Psoas muscle (tissue), 7 donors: ENCODE measurements at regions not wholly inside any gene's neighbourhood (a gene's known extent, or its start where the extent isn't known, plus 50 kb on each side); places are given as distances from the start of the nearest gene placed in this dataset.
A peak's percentile ranks its signal among the peaks of the same experiment; 100 is the strongest.
"Not testable (repeated sequence)": the region's sequence is repeated elsewhere in the genome, so short reads cannot be mapped to it uniquely, and the experiment has no call there.

Experiments
- ATAC-seq, 4 donors: fragments of 200-7000 bp; cut with Tn5 transposase; one replicate each; pipeline ENCODE4 v1.9.1; 2020; ENCODE audit warnings: moderate library complexity in 3 of 4, mild to moderate bottlenecking in 2 of 4
- DNase-seq, 2 donors: peaks; one replicate each; pipeline ENCODE4 v3.0.0-alpha.2; 2020
- H3K27ac ChIP-seq: fragments of 200-600 bp; one replicate; pipeline ENCODE4 v1.8.0; 2022
- H3K27me3 ChIP-seq, 3 donors: fragments of 200-600 bp in 1 of 3; one replicate each; pipeline versions ENCODE4 v1.6.1 to v1.8.0; 2013 to 2022; ENCODE audit warnings: low read length in 2 of 3, mild to moderate bottlenecking in 2 of 3, moderate library complexity in 1 of 3; ENCODE audit not compliant: insufficient read depth in 3 of 3
- H3K36me3 ChIP-seq, 2 donors: fragments of 200-600 bp in 1 of 2; one replicate each; pipeline versions ENCODE4 v1.6.1 to v1.8.0; 2013 to 2022; ENCODE audit warnings: low read depth in 1 of 2, mild to moderate bottlenecking in 1 of 2, moderate library complexity in 1 of 2; ENCODE audit not compliant: insufficient read depth in 1 of 2
- H3K4me1 ChIP-seq: fragments of 200-600 bp; one replicate; pipeline ENCODE4 v1.8.0; 2022
- H3K4me3 ChIP-seq: fragments of 200-600 bp; one replicate; pipeline ENCODE4 v1.8.0; 2022; ENCODE audit warnings: mild to moderate bottlenecking
- H3K9me3 ChIP-seq: fragments of 200-600 bp; one replicate; pipeline ENCODE4 v1.8.0; 2022
- WGBS, 3 donors: extraction: QIAGEN DNeasy Blood & Tissue Kit; methylation state at CpG; one replicate each; pipeline versions ENCODE4 v1.1.6 to v1.1.7; 2013; 5-methylcytosine and 5-hydroxymethylcytosine counted together
- intact Hi-C, 2 donors: fragments of 100-400 bp; cut with DNase I; formaldehyde crosslinking; loops; one replicate each; pipeline versions ENCODE4 v1.11.0 to v1.14.2; 2022
- TF ChIP-seq, protein P1 (sequence below): fragments of 200-600 bp; IDR thresholded peaks from one replicate; pipeline ENCODE4 v1.8.0; 2022; ENCODE audit warnings: antibody characterized with exemption
- donor health status: healthy with polysubstance abuse.
- donor health status: DM: no; HTN: no; CAD: no; lungs with moderate emphysema.
- donor health status: Bipolar disorder and iron deficiency.
- donor health status: healthy.
- donor health status: DM: yes; HTN: yes; CAD: no.
- donor health status: DM: no; HTN: no; CAD: no.
- donor health status: DM: yes; HTN: yes; CAD: no.

DNA sequence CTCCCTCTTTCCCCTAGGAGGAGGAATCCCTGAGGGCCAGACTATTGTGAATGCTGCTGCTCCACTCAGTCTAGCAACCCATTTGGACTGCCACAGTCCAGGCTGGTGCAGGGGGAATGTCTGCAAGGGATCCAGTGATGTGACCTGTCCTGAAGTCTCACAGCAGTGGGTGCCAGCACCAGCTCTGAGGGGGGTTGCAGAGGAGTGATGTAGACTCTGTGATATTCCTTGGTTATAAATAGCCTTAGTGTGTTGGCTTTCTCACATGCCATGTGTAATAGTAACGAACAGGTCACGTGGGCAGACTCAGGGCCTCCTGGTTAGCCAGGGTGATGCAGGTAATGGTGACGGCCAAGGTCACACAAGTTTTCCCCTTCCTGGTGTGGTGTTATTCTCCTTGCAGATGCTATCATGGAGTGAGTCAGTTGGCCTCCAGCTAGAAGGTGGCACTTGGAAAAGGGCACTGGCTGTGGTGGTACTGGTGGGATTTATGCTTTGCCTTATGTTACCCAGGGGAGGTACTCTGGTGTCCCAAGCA, 404.4 kb downstream of the UTRN start:
- no peaks in the 10 kb centered on the region for H3K36me3 ChIP-seq
- WGBS, 3 donors = 64 to 74% (median 72%) methylated on average over 3 of the region's 3 CpGs
- H3K9me3 ChIP-seq = peaks cover 14% of the 10 kb centered on the region
- H3K4me3 ChIP-seq = no peak overlapping the region
- no peak for DNase-seq
- H3K27me3 ChIP-seq = no peaks in the 10 kb centered on the region
- intact Hi-C loops = no loop called here
- H3K4me1 ChIP-seq = no peaks in the 10 kb centered on the region
- TF ChIP-seq, protein P1, sequence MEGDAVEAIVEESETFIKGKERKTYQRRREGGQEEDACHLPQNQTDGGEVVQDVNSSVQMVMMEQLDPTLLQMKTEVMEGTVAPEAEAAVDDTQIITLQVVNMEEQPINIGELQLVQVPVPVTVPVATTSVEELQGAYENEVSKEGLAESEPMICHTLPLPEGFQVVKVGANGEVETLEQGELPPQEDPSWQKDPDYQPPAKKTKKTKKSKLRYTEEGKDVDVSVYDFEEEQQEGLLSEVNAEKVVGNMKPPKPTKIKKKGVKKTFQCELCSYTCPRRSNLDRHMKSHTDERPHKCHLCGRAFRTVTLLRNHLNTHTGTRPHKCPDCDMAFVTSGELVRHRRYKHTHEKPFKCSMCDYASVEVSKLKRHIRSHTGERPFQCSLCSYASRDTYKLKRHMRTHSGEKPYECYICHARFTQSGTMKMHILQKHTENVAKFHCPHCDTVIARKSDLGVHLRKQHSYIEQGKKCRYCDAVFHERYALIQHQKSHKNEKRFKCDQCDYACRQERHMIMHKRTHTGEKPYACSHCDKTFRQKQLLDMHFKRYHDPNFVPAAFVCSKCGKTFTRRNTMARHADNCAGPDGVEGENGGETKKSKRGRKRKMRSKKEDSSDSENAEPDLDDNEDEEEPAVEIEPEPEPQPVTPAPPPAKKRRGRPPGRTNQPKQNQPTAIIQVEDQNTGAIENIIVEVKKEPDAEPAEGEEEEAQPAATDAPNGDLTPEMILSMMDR = no peak
- peak in 2 of 4 donors; percentile 37 to 72 for ATAC-seq
- H3K27ac ChIP-seq = no peak overlapping the region

DNA sequence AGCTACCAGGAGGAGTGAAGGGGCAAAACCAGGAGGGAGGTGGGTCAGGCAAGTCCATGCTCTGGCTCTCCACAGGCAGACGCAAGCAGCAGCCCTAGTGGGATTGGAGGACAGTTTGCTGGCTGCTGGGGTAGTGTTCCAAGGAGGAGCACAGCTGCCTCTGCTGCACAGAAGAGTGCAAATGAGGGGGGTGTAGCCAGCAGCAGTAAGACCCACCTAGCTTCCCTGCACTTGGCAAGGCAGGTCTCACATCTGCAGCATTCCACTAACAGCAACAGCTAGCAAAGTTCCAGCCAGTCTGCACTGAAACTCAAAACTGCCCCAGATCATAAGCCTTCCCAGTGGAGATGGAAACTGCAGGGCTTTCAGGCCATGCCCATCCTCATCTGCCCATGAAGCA, 405.0 kb downstream of the UTRN start:
- H3K27ac ChIP-seq = no peak overlapping the region
- H3K4me3 ChIP-seq = no peak overlapping the region
- TF ChIP-seq, protein P1 = no peak
- intact Hi-C loops = no loop called here
- peaks cover 14% of the 10 kb centered on the region for H3K9me3 ChIP-seq
- no peaks in the 10 kb centered on the region for H3K27me3 ChIP-seq
- no peak for ATAC-seq
- no peaks in the 10 kb centered on the region for H3K36me3 ChIP-seq
- 64 to 90% (median 85%) methylated on average over 1 of the region's 1 CpG for WGBS, 3 donors
- no peaks in the 10 kb centered on the region for H3K4me1 ChIP-seq
- DNase-seq = no peak

DNA sequence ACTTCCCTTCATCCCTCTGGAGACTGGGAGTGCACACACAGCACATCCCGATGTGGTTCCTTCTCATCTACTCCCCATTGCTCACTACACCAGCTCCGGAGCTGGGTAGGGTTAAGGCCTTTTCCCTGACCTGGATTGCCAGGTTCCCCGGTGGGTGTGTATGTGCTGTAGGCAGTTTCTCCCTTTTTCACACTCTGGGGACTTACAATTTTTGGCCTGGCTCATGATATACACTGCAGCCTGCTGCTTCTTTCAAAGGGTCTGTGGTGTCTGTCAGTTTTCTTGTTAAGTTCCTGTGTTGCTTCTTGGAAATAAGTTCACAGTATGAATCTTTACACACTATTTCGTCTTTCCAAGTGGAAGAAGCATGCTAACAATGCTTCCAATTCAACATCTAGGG, 405.5 kb downstream of the UTRN start:
- WGBS, 3 donors = 57 to 74% (median 58%) methylated on average over 4 of the region's 4 CpGs
- ATAC-seq = no peak
- intact Hi-C loops = no loop called here
- Histone ChIP-seq H3K9me3 (peaks cover 14% of the 10 kb centered on the region), H3K27ac (no peak overlapping the region), H3K27me3 (no peaks in the 10 kb centered on the region), H3K36me3 (no peaks in the 10 kb centered on the region), H3K4me1 (no peaks in the 10 kb centered on the region), H3K4me3 (no peak overlapping the region)
- TF ChIP-seq, protein P1 = no peak
- no peak for DNase-seq

DNA sequence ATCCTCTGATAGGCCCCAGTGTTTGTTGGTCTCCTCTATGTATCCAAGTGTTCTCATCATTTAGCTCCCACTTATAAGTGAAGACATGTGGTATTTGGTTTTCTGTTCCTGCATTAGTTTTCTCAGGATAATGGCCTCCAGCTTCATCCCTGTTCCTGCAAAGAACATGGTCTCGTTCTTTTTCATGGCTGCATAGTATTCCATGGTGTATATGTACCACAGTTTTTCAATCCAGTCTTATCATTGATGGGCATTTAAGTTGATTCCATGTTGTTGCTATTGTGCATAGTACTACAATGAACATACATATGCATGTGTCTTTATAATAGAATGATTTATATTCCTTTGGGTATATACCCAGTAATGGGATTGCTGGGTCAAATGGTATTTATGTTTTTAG, 406.9 kb downstream of the UTRN start:
- H3K4me3 ChIP-seq, DNase-seq, intact Hi-C loops, H3K4me1 ChIP-seq, H3K27me3 ChIP-seq, H3K36me3 ChIP-seq, ATAC-seq, H3K27ac ChIP-seq: not testable (repeated sequence)
- H3K9me3 ChIP-seq = peaks cover 11% of the 10 kb centered on the region
- WGBS, 3 donors = 96 to 100% (median 98%) methylated on average over 1 of the region's 1 CpG

DNA sequence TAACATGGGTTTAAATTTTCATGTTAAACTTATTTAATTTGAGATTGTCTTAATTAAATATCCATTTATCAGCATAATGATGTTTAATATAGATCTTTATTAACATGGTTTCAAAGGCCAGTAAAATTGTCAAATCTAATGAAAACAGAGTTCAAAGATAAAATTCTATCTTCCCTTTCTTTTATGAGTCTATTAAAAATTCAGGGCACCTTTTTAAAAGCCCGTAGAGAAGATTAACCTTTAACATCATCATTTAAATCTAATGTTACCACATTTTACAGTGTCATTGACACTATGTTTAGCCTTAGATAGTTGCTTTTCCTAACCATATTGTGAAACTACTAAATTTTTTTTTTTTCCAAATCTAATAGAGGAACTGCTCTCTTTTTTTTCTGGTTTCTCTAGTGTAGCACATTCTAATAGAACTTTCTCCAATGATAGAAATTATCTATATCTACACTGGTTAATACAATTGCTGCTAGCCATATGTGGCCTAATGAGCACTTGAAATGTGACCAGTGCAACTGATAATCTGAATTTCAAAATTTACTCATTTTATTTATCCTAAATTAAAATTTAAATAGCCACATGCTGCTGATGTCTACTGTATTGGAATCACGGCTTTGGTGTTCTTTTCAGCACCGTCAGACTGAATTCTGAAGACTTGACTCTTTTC, 410.9 kb downstream of the UTRN start:
- DNase-seq (no peak), ATAC-seq (no peak)
- Histone ChIP-seq H3K27ac (no peak overlapping the region), H3K27me3 (no peaks in the 10 kb centered on the region), H3K9me3 (no peaks in the 10 kb centered on the region), H3K36me3 (peaks cover 0 to 12% of the 10 kb centered on the region in 2 donors), H3K4me3 (no peak overlapping the region), H3K4me1 (no peaks in the 10 kb centered on the region)
- WGBS, 3 donors = 87 to 91% (median 87%) methylated on average over 3 of the region's 3 CpGs
- TF ChIP-seq, protein P1 = no peak
- intact Hi-C loops = no loop called here
